GDM1 (cell line): ENCODE measurements at regions not wholly inside any gene's neighbourhood (a gene's known extent, or its start where the extent isn't known, plus 50 kb on each side); places are given as distances from the start of the nearest gene placed in this dataset.

ENCODE experiments used
- DNase-seq: peaks from one replicate; lab custom pipeline; 2025; lab: John Stamatoyannopoulos, UW

DNA sequence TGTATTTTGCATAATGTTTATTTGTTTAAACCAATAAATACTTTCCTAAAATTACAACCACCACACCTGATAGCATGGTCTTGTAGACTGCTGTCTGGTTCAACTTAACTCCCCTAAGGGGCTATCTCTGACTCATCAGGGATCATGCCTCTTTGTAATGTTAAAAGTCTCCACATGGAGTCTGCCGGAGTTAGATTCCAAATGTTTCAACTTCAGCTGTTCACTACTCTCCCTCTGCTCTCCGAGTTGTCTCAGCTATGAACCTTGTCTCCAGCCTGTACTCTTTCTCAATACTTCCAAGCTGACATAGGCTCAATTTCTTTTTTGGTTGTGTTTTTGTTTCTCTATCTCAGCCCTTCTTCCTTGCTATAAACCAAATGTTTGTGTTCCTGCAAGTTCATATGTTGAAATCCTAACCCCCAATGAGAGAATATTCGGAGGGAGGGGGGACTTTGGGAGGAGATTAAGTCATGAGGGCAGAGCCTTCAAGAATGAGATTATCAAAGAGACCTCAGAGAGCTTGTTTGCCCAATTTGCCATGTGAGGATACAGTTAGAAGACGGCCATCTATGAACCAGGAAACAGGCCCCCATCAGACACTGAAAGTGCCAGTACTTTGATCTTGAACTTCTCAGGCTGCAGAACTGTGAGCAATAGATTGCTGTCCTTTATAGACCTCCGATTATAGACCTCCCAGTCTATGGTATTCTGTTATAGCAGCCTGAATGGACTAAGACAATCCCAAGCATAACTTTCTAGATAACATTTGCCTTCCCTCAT lies 858.2 kb downstream of the VRK1 start:
- no peak for DNase-seq

DNA sequence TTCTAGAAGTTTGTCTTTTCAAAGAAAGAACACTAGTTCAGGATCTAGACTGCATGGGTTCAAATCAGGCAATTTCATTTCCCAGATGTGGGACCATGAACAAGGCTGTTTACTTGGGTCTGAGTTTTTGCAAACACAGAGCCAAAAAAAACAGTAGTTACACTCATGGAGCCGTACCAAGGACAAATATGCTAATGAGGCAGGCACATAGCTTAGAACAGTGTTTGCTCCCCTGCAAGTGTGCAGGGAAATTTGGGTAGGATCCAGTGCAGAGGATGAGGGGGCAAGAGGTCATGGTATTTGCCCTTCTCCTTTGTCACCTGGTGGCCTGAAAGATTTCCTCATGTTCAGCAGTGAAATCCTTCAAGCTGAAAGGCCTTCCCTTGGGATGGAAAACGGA lies 860.4 kb downstream of the VRK1 start:
- no peak for DNase-seq

DNA sequence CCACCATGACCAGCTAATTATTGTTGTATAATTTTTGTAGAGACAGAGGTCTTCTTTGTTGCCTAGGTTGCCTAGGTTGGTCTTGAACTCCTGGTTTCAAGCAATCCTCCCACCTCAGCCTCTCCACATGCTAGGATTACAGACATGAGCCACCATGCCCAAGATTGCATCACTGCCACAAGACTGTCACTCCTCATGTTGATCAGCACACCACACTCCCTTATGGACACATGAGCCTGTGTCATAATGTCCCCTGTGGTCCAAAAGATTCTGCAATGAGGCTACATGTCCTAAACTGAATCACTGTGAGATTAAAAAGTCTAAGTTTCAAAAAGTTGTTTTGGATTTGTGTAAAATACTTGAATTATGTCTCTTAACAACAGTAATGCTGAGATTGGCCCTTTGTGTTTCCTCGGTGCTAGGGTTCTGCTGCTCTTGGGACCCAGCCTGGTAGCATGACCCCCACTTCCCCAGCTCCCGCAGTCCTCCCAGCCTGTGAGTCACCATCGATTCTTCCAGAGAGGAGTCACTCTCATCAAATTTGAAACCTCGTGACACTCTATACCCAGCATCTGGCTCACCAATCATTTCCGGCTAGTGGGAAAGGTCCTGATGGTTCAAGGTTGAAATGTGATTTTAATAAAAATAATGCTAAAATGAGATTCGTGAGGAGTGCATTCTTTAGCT lies 890.9 kb downstream of the VRK1 start:
- no peak for DNase-seq

DNA sequence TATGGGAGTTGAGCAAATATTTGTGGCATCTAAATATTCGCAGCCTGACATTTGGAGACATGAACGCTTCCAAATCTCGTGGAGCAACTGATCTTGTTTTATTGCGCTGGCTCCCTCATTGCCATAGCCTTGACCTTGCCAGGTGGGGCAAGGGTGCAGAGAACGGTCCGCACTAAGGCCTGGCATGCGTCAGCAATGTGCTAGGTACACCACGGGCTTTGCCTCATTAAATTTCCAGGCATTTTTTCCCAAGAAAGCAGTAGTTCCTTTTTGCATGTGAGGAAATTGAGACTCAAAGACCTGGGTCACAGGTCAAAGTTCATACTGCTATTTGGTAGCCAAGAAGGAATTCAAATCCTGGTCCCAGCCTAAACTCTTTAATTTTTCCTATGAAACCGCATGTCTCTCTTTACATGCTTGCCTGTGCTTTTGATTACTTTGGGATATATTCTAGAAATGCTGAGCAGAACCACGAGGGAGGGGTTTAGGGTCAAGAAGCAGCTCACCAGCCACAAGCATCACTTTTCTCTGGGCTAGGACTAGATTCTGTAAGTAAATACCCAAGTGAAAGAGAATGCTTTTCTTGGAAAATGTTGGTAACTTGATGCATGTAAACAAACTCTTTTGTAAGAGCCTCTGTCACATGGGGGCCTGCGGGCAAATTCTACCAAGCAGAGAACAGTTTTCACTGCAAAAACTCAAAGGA lies 891.6 kb downstream of the VRK1 start:
- DNase-seq: no peak

DNA sequence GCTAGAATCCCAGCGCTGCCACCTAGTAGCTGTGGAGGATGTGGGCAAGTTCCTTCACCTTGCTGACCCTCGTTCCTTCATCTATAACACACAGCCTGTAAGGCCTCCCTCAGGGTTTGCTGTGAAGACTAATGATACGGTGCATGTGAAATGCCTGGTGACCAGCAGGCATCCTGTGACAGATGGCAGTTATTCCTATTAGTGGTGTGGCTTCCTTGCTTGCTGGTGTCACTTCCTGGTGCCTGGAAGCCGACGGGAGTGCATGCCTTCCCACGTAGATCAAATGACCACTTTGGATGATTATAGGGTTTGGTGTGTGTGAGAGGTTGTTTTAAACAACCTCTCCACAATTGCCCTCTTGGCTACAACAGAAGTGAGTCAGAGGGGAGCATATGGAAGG lies 894.9 kb downstream of the VRK1 start:
- DNase-seq: no peak

DNA sequence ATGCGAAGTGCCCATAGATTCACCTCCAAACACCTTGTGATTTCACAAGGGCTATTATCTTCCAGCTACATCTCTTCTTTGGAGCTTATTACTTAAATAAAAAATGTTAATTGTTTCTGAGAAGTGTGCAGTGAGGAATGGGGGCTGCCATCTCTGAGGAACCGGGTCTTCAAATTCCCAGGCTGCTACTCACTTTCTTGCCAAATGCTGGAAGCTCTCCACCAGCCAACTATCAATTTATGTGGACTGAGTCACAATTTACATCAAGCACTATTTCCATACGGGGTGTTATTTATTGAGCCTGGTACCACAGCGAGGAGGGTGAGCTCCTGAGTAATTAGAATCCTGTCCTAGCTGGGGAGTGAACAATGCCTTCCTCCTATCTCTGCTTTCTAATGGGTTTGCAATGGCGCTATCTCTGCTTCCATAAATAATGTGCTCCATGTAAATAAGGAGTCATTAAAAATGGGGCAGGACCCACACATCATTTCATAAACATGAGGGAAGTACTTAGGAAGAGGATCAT lies 898.3 kb downstream of the VRK1 start:
- no peak for DNase-seq

DNA sequence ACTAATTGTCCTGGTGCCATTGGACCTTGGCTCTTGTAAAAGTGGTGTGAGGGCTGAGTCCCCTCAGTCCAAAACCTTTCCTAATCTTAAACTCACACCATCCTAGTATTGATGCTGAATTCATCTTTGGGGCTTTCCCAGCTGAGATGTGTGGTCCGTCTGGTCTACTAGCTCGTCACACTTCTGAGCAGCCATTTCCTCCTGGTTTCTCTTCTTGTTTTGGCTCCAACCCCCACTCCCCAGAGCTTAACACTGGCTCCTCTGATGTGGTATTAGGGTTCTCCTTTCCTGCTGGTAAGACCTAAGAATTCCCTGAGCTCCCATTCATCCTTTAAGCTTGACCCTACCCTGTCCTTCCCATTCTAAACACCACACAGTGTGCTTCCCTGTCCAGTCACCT lies 900.6 kb downstream of the VRK1 start:
- no peak for DNase-seq

DNA sequence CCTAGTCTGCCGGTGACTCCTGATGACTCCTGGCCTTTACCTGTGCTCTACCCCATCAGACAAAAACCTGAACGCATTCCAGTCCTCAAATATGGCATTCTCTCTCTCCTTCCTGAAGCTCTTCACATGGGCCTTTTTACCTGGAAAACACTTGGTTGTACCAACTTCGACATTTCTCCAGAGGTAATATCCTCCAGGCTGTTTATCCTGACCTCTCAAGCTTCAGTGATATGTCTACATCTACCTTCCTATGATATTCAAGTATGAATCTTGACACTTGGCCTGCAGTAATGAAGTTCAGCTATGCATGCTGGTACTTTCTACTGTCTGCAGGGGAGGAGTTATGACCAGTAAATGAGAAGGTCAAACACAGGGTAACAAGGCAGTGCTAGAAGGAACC lies 901.8 kb downstream of the VRK1 start:
- DNase-seq: no peak

DNA sequence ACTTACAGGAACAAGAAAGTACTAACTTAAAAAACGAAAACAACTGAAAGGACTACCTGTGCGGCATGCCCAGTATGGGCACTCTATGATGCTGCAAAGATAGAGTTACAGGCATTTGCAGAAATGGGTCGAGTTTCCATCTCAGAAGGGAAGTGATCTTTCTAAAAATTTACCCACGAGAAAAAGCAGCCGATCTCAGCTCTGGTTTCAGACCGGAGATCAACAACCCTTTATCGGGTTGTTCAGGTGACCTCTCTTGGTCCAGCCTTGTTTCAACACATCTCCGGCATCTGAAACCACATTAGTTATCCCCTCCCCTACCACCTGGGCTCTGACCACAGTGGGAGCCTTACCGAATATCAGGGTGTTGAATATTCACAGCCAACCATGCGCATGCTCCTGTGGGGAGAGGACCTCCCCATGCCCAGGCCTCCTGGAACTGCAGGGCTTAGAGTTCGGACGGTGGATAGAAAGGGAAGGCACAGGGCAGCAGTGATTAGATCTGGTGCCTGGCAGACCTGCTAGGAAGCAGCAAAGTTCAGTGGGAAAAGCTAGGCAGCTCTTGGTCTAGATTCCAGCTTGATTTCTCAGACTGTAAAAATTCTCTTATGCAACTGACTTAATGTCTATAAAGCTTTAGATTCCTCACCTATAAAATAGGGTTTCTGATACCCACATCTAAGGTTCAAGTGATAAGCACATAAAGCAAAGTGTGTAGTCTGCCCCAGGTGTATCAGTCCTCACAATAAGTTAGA lies 906.0 kb downstream of the VRK1 start:
- DNase-seq: no peak

DNA sequence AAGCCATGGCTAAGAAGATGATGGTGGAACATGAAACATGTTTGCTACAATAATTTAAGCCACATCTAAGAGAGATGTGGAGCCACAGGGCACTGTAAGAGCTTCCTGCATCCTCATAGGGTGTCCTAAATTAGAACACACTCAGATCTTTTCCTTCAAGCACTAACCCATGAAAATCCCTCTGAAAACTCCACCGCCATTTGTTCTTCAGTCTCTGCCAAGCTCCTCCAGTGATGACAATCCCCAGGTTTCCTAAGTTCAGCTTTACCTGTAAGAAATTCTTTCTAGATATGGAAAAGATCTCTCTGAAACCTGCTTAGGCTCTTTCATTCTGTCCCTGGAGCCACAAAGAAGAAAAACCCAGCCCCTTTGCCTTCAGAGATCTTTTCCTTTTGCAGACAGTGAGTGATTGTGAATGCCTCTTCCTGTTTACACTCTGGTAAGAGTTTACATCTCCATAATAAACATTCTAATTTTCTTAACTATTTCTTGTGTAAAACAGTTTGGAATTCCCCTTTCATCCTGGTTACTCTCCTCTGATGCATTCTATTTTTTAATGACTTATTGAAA lies 907.2 kb downstream of the VRK1 start:
- no peak for DNase-seq

DNA sequence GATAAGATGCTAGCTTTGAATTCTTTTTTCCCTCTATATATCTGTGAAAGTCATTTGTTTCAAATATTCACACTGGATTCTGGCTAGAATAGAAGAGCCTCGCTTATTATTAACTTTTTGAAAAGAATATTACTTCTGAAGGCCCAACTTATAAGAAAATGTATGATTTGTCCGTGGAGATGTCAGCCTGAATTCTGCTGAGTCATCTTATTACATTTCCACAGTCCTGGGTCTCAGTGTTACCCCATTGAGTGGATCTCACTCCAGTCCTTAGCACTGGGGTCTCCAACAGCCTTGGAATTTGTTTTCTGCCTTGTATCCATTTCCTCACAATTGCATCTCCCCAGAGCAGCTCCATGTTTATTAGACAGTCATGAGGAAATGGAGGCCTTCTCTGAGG lies 907.9 kb downstream of the VRK1 start:
- DNase-seq: no peak

DNA sequence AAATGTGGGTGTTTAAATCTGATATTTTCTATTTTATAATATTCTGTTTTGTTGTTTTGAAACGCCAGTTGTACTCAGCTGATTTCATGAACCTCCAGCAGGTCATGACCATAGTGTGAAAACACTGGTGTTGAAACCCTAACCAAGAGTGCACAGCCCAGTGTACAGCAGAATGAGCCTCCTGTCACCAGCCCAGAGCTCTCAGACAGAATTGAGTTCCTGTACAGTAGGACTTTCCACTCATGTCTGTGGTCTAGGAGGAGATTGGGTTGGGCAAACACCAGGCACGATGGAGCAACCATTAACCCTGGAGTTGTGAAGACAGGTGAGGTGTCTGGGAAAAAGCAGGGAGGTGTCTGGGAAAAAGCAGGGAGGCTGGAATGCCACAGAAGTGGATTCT lies 908.8 kb downstream of the VRK1 start:
- no peak for DNase-seq

DNA sequence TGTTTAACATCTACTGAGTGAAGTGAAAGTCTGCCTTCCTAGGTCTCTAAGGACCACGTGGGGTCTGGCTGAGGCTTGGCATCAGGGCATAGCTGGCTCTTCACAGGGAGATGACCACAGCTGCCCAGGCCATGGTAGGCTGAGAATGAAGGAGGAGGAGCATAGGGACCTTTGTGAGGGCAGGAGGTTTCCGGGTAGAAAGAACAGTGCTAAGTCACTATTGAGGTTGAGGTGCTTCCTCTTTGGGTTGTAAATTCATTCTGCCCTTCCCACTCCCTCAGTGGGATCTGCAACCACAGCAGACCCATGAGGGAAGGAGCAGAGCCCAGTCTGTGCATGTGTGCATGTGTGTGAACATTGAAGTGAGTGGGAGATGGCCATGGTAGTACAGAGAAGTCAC lies 909.6 kb downstream of the VRK1 start:
- no peak for DNase-seq

DNA sequence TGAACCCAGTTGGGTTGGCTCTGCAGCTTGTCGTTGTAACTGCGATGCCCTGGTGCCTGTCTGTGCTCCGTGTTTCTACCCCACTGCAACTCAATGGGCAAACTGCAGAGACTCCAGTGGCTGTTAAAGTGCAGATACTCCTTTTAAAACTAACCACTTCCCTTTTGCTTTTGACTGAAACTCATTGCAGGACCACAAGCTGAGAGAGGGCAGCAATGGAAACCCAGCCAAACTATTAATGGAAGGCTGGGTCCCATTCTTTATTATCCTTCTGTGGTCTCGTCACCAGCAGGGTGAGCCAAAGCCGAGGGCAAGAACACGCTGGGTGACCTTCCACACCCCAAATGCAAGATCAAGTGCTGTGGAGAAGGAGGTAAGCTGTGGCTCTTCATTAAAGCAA lies 910.4 kb downstream of the VRK1 start:
- no peak for DNase-seq

DNA sequence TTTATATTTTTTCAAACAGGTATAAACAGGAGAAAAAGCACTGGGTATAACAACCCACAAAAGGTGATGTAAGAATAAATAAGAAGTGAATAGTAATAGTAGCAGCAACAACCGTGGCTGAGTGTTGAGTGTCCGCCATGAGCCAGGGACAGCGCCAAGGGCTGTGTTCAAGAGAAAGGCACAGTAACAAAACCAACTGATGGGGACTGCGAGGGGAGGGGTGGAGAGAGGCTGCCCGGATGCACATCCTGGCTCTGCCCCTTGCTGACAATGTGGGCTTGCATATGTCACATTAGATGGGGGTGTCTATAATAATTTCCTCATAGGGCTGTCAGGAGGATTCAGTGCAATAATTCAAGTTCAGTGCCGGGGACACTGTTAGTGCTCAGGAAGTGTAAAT lies 912.4 kb downstream of the VRK1 start:
- DNase-seq: no peak

DNA sequence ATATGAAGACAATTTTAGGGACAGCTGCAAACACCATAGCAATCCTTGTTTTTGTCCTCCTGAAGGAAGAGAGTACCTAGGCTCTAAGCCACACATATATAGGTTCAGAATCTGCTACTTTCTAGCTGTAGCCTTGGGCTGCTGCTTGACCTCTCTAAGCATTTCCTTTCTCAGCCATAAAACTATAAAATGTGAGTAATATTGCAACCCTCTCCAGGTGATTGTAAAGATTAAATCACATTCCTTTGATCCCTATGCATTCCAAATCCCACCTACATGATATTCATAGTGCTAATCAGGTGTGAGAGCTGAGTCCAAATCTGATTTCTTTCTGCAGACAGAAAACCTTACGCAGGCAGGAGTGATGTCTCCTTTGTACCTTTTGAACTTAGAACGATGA lies 913.5 kb downstream of the VRK1 start:
- DNase-seq: no peak

DNA sequence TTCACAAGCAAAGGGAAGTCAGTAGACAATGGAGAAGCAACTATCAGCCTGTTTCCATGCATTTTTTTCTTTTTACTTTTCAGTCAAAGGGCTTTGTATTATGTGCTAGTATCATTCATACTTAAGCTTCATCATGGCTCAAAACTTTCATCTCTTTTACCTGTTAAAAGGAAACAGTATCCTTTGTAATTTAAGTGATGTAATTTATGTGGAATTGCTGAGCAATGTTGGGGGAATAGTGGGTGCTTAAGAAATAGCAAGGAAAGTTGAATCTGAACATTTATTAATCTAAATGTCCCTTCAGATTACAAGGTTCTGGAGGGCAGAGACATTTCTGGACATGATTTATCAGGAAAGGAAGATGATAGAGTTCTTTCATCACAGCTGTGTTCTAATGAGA lies 915.3 kb downstream of the VRK1 start:
- DNase-seq: no peak

DNA sequence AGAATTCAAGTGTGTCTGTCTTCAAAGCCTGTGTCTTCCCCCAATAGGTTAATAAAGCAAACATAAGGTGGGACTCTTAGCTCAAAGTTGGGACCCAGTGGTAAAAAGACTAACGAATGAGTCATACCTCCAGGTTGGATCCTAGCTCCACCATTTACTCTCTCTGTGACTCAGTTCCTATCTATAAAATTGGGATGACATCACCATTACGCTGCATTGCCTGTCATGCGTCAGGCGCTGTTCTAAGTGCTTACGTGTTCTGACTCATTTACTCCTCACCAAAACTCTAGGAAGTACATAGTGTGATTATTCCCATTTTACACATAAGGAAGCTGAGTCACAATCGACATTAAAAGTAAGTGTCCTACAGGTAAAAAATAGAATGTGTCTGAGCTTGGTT lies 915.8 kb downstream of the VRK1 start:
- DNase-seq: no peak

DNA sequence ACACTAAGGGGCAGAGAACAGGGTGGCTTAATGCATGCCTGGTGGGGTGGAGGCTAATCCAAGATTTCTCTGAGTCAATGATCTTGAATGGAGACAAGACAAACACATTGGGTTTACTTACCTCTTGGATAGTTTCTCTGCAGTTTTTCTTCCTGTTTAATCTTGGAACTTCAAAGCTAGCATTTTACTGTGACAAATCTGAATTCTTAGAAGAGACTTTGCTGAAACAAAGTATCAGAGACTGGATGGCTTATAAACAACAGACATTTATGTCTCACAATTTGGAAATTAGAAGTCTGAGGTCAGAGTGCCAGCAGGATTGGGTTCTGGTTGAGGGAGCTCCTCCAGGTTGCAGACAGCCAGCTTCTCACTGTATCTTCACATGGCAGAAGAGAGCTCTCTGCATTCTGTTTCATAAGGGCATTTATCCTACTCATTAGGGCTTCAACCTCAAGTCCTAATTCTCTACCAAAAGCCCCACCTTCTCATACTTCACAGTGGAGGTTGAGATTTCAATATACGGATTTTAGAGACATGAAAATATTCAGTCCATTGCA lies 921.8 kb downstream of the VRK1 start:
- DNase-seq: no peak

DNA sequence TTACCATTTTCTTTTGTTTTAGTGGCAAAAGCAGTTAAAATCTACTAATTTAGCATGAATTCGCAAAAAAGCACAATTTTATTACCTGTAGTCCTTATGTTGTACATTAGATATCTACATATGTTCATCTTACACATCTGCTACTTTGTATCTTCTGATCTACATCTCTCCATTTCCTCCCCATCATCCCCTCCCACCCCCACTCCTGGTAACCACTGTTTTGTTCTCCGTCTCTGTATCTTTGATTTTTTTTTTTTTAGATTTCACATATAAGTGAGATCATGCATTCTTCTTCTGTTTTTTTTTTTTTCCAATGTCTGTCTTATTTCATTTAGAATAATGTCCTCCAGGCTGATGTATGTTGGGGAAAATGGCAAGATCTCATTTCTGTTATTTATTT lies 922.7 kb downstream of the VRK1 start:
- no peak for DNase-seq

DNA sequence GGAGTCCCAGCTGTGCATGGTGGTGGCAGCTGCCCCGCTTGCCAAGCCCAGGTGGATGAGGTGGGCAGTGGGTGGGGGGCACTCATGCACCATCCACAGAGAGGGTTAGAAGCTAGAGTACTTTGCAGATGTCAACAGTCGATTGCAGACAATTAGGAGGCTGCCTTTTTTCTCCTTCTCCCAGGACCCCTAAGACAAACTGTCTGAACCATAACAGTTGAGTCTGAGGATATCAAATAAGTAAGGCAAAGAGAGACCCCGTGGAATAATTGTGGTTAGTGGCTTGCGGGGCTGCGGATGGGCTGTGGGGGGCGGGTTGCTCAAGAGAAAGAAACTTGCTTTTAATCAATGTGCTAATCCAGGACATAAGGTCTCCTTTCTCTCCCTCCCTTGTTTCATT lies 926.2 kb downstream of the VRK1 start:
- DNase-seq: no peak

DNA sequence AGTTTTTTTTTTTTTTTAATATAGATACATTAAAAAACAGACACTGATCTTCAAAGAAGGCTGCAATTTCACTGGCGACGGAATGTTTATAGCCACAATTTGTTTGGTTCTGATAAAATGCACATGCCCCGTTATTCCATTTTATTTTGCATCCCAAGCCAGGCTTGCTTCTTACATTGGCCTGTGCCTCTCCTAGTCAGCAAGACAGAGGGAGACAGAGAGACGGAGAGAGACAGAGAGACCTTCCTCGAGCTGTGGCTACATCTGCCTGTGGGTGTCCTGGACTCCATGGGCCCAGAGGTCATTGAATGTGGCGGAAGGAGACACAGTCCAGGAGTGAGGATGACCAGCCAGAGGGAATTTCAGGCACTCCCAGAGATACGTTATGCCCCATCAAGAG lies 926.6 kb downstream of the VRK1 start:
- no peak for DNase-seq
